Mesendoderm (in vitro differentiated cells): ENCODE measurements at regions not wholly inside any gene's neighbourhood (a gene's known extent, or its start where the extent isn't known, plus 50 kb on each side); places are given as distances from the start of the nearest gene placed in this dataset.

ENCODE experiments used
- DNase-seq: peaks from one replicate; pipeline ENCODE4 v3.0.0; 2013
- H2AK5ac ChIP-seq: 2 replicates; pipeline ENCODE4 v1.6.1; 2013; ENCODE audit warnings: low read length, inconsistent platforms
- H2BK120ac ChIP-seq: 2 replicates; pipeline ENCODE4 v1.6.1; 2013; ENCODE audit warnings: low read depth, mild to moderate bottlenecking, low read length, moderate library complexity, mixed read lengths
- H2BK15ac ChIP-seq: replicated peaks from 2 replicates; pipeline ENCODE4 v1.6.1; 2013; ENCODE audit warnings: low read depth, mild to moderate bottlenecking, moderate library complexity
- H2BK5ac ChIP-seq: 2 replicates; pipeline ENCODE4 v1.6.1; 2013; ENCODE audit warnings: low read length, inconsistent platforms
- H3K18ac ChIP-seq: 2 replicates; pipeline ENCODE4 v1.6.1; 2013; ENCODE audit warnings: mild to moderate bottlenecking, low read length, mixed read lengths
- H3K23ac ChIP-seq: one replicate; pipeline ENCODE4 v1.6.1; 2013; ENCODE audit warnings: low read length
- H3K27ac ChIP-seq: 2 replicates; pipeline ENCODE4 v1.5.1; 2013; ENCODE audit warnings: low read depth, mild to moderate bottlenecking, inconsistent platforms, low read length, moderate library complexity
- H3K27me3 ChIP-seq: 2 replicates; pipeline ENCODE4 v1.6.1; 2013; ENCODE audit warnings: low read length, control low read depth, mild to moderate bottlenecking, inconsistent platforms; ENCODE audit not compliant: insufficient read depth, poor library complexity
- H3K36me3 ChIP-seq: 2 replicates; pipeline ENCODE4 v1.6.1; 2013; ENCODE audit warnings: low read length, inconsistent platforms; ENCODE audit not compliant: control insufficient read depth, insufficient read depth
- H3K4ac ChIP-seq: one replicate; pipeline ENCODE4 v1.6.1; 2013; ENCODE audit warnings: low read depth, mild to moderate bottlenecking, low read length, moderate library complexity
- H3K4me1 ChIP-seq: 2 replicates; pipeline ENCODE4 v1.6.1; 2013; ENCODE audit warnings: low read depth, low read length, inconsistent platforms; ENCODE audit not compliant: control insufficient read depth
- H3K4me2 ChIP-seq: 2 replicates; pipeline ENCODE4 v1.6.1; 2013; ENCODE audit warnings: low read length
- H3K4me3 ChIP-seq: 2 replicates; pipeline ENCODE4 v1.5.1; 2013; ENCODE audit warnings: mild to moderate bottlenecking, low read length
- H3K56ac ChIP-seq: one replicate; pipeline ENCODE4 v1.6.1; 2013; ENCODE audit warnings: low read length
- H3K79me1 ChIP-seq: 2 replicates; pipeline ENCODE4 v1.6.1; 2013; ENCODE audit warnings: low read length, inconsistent platforms
- H3K79me2 ChIP-seq: 2 replicates; pipeline ENCODE4 v1.6.1; 2013; ENCODE audit warnings: mild to moderate bottlenecking, low read length; ENCODE audit not compliant: control insufficient read depth, insufficient read depth
- H3K9ac ChIP-seq: 2 replicates; pipeline ENCODE4 v1.6.1; 2013; ENCODE audit warnings: low read length, inconsistent platforms
- H4K5ac ChIP-seq: one replicate; pipeline ENCODE4 v1.6.1; 2013; ENCODE audit warnings: low read length
- H4K8ac ChIP-seq: one replicate; pipeline ENCODE4 v1.6.1; 2013; ENCODE audit warnings: low read depth, mild to moderate bottlenecking, control low read depth, low read length, moderate library complexity
- WGBS: extraction: QIAGEN DNeasy Blood & Tissue Kit; methylation state at CpG from one replicate; pipeline ENCODE4 v1.1.7; 2013; ENCODE audit warnings: low lambda C conversion rate, missing lambda C conversion rate; ENCODE audit not compliant: insufficient coverage; ENCODE audit errors: extremely low coverage; 5-methylcytosine and 5-hydroxymethylcytosine counted together

DNA sequence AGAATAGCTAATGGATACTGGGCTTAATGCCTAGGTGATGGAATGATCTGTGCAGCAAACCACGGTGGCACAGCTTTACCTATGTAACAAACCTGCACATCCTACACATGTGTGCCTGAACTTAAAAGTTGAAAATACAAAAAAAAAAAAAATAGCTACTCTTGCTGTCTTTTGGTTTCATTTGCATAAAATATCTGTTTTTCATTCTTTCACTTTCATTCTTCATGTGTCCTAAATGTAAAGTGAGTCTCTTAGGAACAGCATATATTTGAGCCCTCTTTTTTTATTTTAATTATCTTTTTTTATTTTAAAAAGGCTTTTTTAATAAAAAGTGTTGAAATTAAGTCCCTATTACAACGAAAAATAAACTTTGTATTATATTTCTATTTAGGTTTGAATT is 836.1 kb upstream of the KCND2 start:
- Histone ChIP-seq H3K36me3 (no peaks in the 10 kb centered on the region), H3K27me3 (no peaks in the 10 kb centered on the region), H2BK15ac (no peak overlapping the region), H4K5ac (no peak overlapping the region), H3K4me1 (no peaks in the 10 kb centered on the region), H3K9ac (no peak overlapping the region), H4K8ac (no peak overlapping the region), H3K27ac (no peak overlapping the region), H3K79me1 (no peaks in the 10 kb centered on the region), H2BK5ac (no peak overlapping the region), H3K4me2 (no peak overlapping the region), H3K79me2 (no peaks in the 10 kb centered on the region), H3K23ac (no peak overlapping the region), H2BK120ac (no peak overlapping the region), H3K4me3 (no peak overlapping the region), H3K4ac (no peak overlapping the region), H3K18ac (no peak overlapping the region), H3K56ac (no peak overlapping the region), H2AK5ac (no peak overlapping the region)
- DNase-seq = no peak
- no CpG with 5 or more reads among the region's 2 CpGs for WGBS

- Histone ChIP-seq H4K8ac (no peak overlapping the region), H3K4ac (no peak overlapping the region), H3K9ac (no peak overlapping the region), H3K23ac (no peak overlapping the region), H2BK120ac (no peak overlapping the region), H3K27ac (no peak overlapping the region), H3K4me3 (no peak overlapping the region), H3K27me3 (no peaks in the 10 kb centered on the region), H2BK15ac (no peak overlapping the region), H2AK5ac (no peak overlapping the region), H2BK5ac (no peak overlapping the region), H3K4me2 (no peak overlapping the region), H4K5ac (no peak overlapping the region), H3K36me3 (no peaks in the 10 kb centered on the region), H3K79me2 (no peaks in the 10 kb centered on the region), H3K4me1 (no peaks in the 10 kb centered on the region), H3K79me1 (no peaks in the 10 kb centered on the region), H3K56ac (no peak overlapping the region), H3K18ac (no peak overlapping the region)
- WGBS = no CpG with 5 or more reads among the region's 1 CpG
- DNase-seq = no peak
Measured at GRCh38 chr7:119438315-119438714, 834.7 kb upstream of the KCND2 start.

GRCh38 chr7:119439192-119439591 is 833.8 kb upstream of the KCND2 start:
- Histone ChIP-seq H2BK15ac (no peak overlapping the region), H3K23ac (no peak overlapping the region), H3K56ac (no peak overlapping the region), H2BK120ac (no peak overlapping the region), H2BK5ac (no peak overlapping the region), H3K4me1 (no peaks in the 10 kb centered on the region), H4K8ac (no peak overlapping the region), H3K4me2 (no peak overlapping the region), H3K9ac (no peak overlapping the region), H3K27me3 (no peaks in the 10 kb centered on the region), H2AK5ac (no peak overlapping the region), H3K18ac (no peak overlapping the region), H4K5ac (no peak overlapping the region), H3K4ac (no peak overlapping the region), H3K36me3 (no peaks in the 10 kb centered on the region), H3K79me1 (no peaks in the 10 kb centered on the region), H3K27ac (no peak overlapping the region), H3K4me3 (no peak overlapping the region), H3K79me2 (no peaks in the 10 kb centered on the region)
- no CpG with 5 or more reads among the region's 4 CpGs for WGBS
- DNase-seq = no peak

- Histone ChIP-seq H3K36me3 (no peaks in the 10 kb centered on the region), H3K4ac (no peak overlapping the region), H4K8ac (no peak overlapping the region), H3K27me3 (no peaks in the 10 kb centered on the region), H3K79me2 (no peaks in the 10 kb centered on the region), H3K18ac (no peak overlapping the region), H2BK5ac (no peak overlapping the region), H3K27ac (no peak overlapping the region), H2BK120ac (no peak overlapping the region), H2BK15ac (no peak overlapping the region), H2AK5ac (no peak overlapping the region), H3K4me3 (no peak overlapping the region), H3K4me2 (no peak overlapping the region), H3K23ac (no peak overlapping the region), H3K79me1 (no peaks in the 10 kb centered on the region), H3K9ac (no peak overlapping the region), H4K5ac (no peak overlapping the region), H3K4me1 (no peaks in the 10 kb centered on the region), H3K56ac (no peak overlapping the region)
- no peak for DNase-seq
- WGBS = no CpG with 5 or more reads among the region's 2 CpGs
Measured at GRCh38 chr7:119452401-119452800, 820.6 kb upstream of the KCND2 start.

- Histone ChIP-seq H2BK120ac (no peak overlapping the region), H3K23ac (no peak overlapping the region), H3K18ac (no peak overlapping the region), H2BK15ac (no peak overlapping the region), H3K27me3 (no peaks in the 10 kb centered on the region), H2BK5ac (no peak overlapping the region), H3K4me1 (no peaks in the 10 kb centered on the region), H4K8ac (no peak overlapping the region), H3K9ac (no peak overlapping the region), H2AK5ac (no peak overlapping the region), H3K79me2 (no peaks in the 10 kb centered on the region), H3K27ac (no peak overlapping the region), H3K4me2 (no peak overlapping the region), H3K79me1 (no peaks in the 10 kb centered on the region), H3K56ac (no peak overlapping the region), H3K36me3 (no peaks in the 10 kb centered on the region), H3K4me3 (no peak overlapping the region), H3K4ac (no peak overlapping the region), H4K5ac (no peak overlapping the region)
- DNase-seq = no peak
- no CpG with 5 or more reads among the region's 1 CpG for WGBS
Measured at GRCh38 chr7:119465798-119466305, 807.1 kb upstream of the KCND2 start.

DNA sequence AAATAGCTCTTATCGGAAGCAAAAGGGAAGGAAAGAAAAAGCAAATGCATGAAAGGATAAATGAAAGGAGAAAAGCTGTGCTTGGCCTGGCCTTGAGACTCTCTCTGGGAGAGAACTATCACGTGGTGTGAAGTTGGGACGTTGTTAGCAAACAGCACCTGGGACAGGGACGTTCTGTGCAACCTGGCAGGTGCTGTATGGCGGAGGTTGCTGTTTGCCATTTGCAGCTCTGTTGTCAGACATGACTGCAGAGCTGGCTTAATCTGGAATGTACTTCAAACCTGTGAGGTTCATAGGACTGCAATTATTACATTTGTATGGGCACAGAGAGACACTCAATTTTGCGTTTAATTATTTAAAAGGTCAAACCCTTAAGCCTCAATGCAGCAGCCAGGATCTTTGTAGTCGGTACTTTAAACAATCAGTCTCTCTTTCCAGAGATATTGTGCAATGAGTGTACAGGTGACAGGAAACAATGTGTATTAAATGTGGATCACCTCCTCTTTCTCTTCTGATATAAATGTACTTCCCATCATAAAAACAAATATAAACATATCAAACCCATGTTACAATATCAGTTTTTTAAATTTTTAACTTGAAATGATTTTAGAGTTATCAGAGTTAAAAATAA is 800.5 kb upstream of the KCND2 start:
- Histone ChIP-seq H3K18ac (no peak overlapping the region), H3K56ac (no peak overlapping the region), H2BK15ac (no peak overlapping the region), H4K5ac (no peak overlapping the region), H3K36me3 (no peaks in the 10 kb centered on the region), H3K79me2 (no peaks in the 10 kb centered on the region), H3K79me1 (no peaks in the 10 kb centered on the region), H3K4me3 (no peak overlapping the region), H3K27me3 (no peaks in the 10 kb centered on the region), H2BK120ac (no peak overlapping the region), H4K8ac (no peak overlapping the region), H3K27ac (no peak overlapping the region), H3K4me1 (no peaks in the 10 kb centered on the region), H3K4ac (no peak overlapping the region), H2BK5ac (no peak overlapping the region), H3K4me2 (no peak overlapping the region), H3K9ac (no peak overlapping the region), H3K23ac (no peak overlapping the region), H2AK5ac (no peak overlapping the region)
- WGBS = no CpG with 5 or more reads among the region's 7 CpGs
- peak; percentile 5 for DNase-seq
